ENCODE measurements at regions not wholly inside any gene's neighbourhood (a gene's known extent, or its start where the extent isn't known, plus 50 kb on each side); places are given as distances from the start of the nearest gene placed in this dataset.

- no peaks in the 10 kb centered on the region for H3K27me3 ChIP-seq
- no peaks in the 10 kb centered on the region for H3K9me3 ChIP-seq
- DNase-seq: no peak
- TF ChIP-seq CTCF (IDR thresholded peaks at IDR 0.05) (no peak), POLR2A (IDR thresholded peaks at IDR 0.05) (no peak)
- intact Hi-C loops (cut with DNase I): no loop called here
- H3K36me3 ChIP-seq (replicated peaks in 1 of 2; ENCODE audit: insufficient read depth in 1 of 2, low read depth in 2 of 2): no peaks in the 10 kb centered on the region
- no peak for ATAC-seq
- no peaks in the 10 kb centered on the region for H3K4me1 ChIP-seq
- no peak overlapping the region for H3K27ac ChIP-seq
- 67 to 70% methylated on average over 4 of the region's 4 CpGs for WGBS, 2 donors
- H3K4me3 ChIP-seq: no peak overlapping the region
These were observed 142.5 kb upstream of the HS3ST2 start for GRCh38 chr16:22671301-22672076.

GRCh38 chr16:22672830-22673210 is 141.1 kb upstream of the HS3ST2 start:
- Histone ChIP-seq H3K36me3 (replicated peaks in 1 of 2; ENCODE audit: insufficient read depth in 1 of 2, low read depth in 2 of 2) (no peaks in the 10 kb centered on the region), H3K27ac (no peak overlapping the region), H3K4me3 (no peak overlapping the region), H3K27me3 (no peaks in the 10 kb centered on the region), H3K4me1 (no peaks in the 10 kb centered on the region), H3K9me3 (no peaks in the 10 kb centered on the region)
- ATAC-seq (no peak), DNase-seq (no peak)
- intact Hi-C loops (cut with DNase I): no loop called here
- TF ChIP-seq CTCF (IDR thresholded peaks at IDR 0.05): no peak
- TF ChIP-seq POLR2A (IDR thresholded peaks at IDR 0.05): no peak
- 49 to 52% methylated on average over 3 of the region's 3 CpGs for WGBS, 2 donors

- TF ChIP-seq CTCF (IDR thresholded peaks at IDR 0.05): no peak
- TF ChIP-seq POLR2A (IDR thresholded peaks at IDR 0.05): no peak
- no peak for ATAC-seq
- no peaks in the 10 kb centered on the region for H3K9me3 ChIP-seq
- H3K36me3 ChIP-seq (replicated peaks in 1 of 2; ENCODE audit: insufficient read depth in 1 of 2, low read depth in 2 of 2): no peaks in the 10 kb centered on the region
- no peak overlapping the region for H3K27ac ChIP-seq
- no peak overlapping the region for H3K4me3 ChIP-seq
- H3K4me1 ChIP-seq: no peaks in the 10 kb centered on the region
- DNase-seq: no peak
- intact Hi-C loops (cut with DNase I): no loop called here
- 13 to 23% methylated on average over 2 of the region's 2 CpGs for WGBS, 2 donors
- no peaks in the 10 kb centered on the region for H3K27me3 ChIP-seq
These were observed 140.5 kb upstream of the HS3ST2 start for GRCh38 chr16:22673421-22673831.

GRCh38 chr16:22674832-22675191 is 139.2 kb upstream of the HS3ST2 start:
- intact Hi-C loops (cut with DNase I): loop anchor here (5.0 kb wide), 1 partner anchor 1093 kb away; no protein-coding TSS in a partner anchor
- H3K4me3 ChIP-seq: no peak overlapping the region
- H3K4me1 ChIP-seq: no peaks in the 10 kb centered on the region
- DNase-seq (no peak), ATAC-seq (no peak)
- H3K27me3 ChIP-seq: no peaks in the 10 kb centered on the region
- no peak overlapping the region for H3K27ac ChIP-seq
- H3K36me3 ChIP-seq (replicated peaks in 1 of 2; ENCODE audit: insufficient read depth in 1 of 2, low read depth in 2 of 2): no peaks in the 10 kb centered on the region
- no peak for TF ChIP-seq POLR2A (IDR thresholded peaks at IDR 0.05)
- no peak for TF ChIP-seq CTCF (IDR thresholded peaks at IDR 0.05)
- H3K9me3 ChIP-seq: no peaks in the 10 kb centered on the region
- 79 to 80% methylated on average over 3 of the region's 3 CpGs for WGBS, 2 donors
